Breast epithelium (tissue), 4 donors: ENCODE measurements at regions not wholly inside any gene's neighbourhood (a gene's known extent, or its start where the extent isn't known, plus 50 kb on each side); places are given as distances from the start of the nearest gene placed in this dataset.

Experiments
- DNase-seq, 2 donors: peaks; one replicate each; pipeline ENCODE4 v3.0.0-alpha.2; 2019; ENCODE audit warnings: low spot score in 2 of 2
- H3K27ac ChIP-seq, 2 donors: fragments of 200-600 bp; sonication (generic) in 1 of 2; one replicate each; pipeline ENCODE4 v1.5.1; 2016 to 2019; ENCODE audit warnings: mild to moderate bottlenecking in 1 of 2
- H3K27me3 ChIP-seq, 2 donors: fragments of 200-600 bp; sonication (generic) in 1 of 2; one replicate each; pipeline versions ENCODE4 v1.5.1 to v1.6.0; 2017 to 2019; ENCODE audit warnings: control low read depth in 1 of 2, mild to moderate bottlenecking in 1 of 2
- H3K36me3 ChIP-seq: fragments of 200-600 bp; one replicate; pipeline ENCODE4 v1.5.1; 2019
- H3K4me1 ChIP-seq, 2 donors: fragments of 200-600 bp; sonication (generic); one replicate each; pipeline ENCODE4 v1.5.1; 2016 to 2019; ENCODE audit warnings: control low read depth in 1 of 2
- H3K4me3 ChIP-seq, 3 donors: fragments of 200-600 bp; sonication (generic); 1 replicate in 2 of 3; 2 replicates in 1 of 3; pipeline ENCODE4 v1.5.1; 2016 to 2019; ENCODE audit warnings: mild to moderate bottlenecking in 3 of 3, moderate library complexity in 2 of 3
- H3K9me3 ChIP-seq, 2 donors: fragments of 200-600 bp; sonication (generic) in 1 of 2; one replicate each; pipeline ENCODE4 v1.5.1; 2016 to 2019; ENCODE audit warnings: control low read depth in 1 of 2
- POLR2A ChIP-seq: fragments of 450-650 bp; IDR thresholded peaks from one replicate; pipeline ENCODE4 v1.6.1; 2016; ENCODE audit warnings: antibody characterized with exemption, mild to moderate bottlenecking, moderate library complexity
- POLR2AphosphoS5 ChIP-seq, 3 donors: sonication (generic); formaldehyde crosslinking; IDR thresholded peaks; one replicate each; pipeline ENCODE4 v1.6.1; 2017; ENCODE audit warnings: antibody characterized with exemption in 3 of 3
- intact Hi-C: fragments of 100-400 bp; cut with DNase I; formaldehyde crosslinking; loops from one replicate; pipeline ENCODE4 v1.15.1; 2023; ENCODE audit warnings: low total_unique reads
- TF ChIP-seq, protein P1 (sequence below), 3 donors: fragments of 450-650 bp; IDR thresholded peaks; one replicate each; pipeline ENCODE4 v1.5.1; 2016 to 2017; ENCODE audit warnings: antibody characterized with exemption in 3 of 3, mild to moderate bottlenecking in 3 of 3, moderate library complexity in 3 of 3

GRCh38 chr21:28257276-28257675 lies 735.4 kb downstream of the LTN1 start:
- Histone ChIP-seq H3K27ac (no peak overlapping the region), H3K4me1 (no peaks in the 10 kb centered on the region), H3K9me3 (no peaks in the 10 kb centered on the region), H3K36me3 (no peaks in the 10 kb centered on the region), H3K27me3 (no peaks in the 10 kb centered on the region), H3K4me3 (no peak overlapping the region)
- no peak for TF ChIP-seq POLR2A
- intact Hi-C loops = no loop called here
- no peak for DNase-seq

DNA sequence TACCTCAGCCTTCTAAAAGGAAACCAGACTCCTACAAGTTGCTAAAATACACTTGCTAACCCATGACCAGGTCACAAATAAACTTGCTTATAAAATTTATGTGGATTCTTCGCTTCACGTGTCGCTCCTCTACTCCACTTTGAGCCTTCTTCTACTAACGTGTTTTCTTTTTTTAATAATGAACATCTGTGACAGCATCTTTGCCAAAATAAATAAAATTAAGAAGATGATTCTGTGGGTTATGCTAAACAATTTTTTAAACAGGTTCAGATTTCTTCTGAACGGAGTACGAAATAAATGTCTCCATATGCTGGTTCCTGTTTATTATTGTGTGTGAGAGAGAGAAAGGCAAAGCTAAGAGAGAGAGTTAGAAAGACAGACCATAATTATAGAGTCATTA lies 735.8 kb downstream of the LTN1 start:
- no peak overlapping the region for H3K4me3 ChIP-seq
- H3K27ac ChIP-seq = no peak overlapping the region
- DNase-seq = no peak
- no peaks in the 10 kb centered on the region for H3K4me1 ChIP-seq
- H3K9me3 ChIP-seq = no peaks in the 10 kb centered on the region
- no peak for TF ChIP-seq POLR2A
- TF ChIP-seq, protein P1, sequence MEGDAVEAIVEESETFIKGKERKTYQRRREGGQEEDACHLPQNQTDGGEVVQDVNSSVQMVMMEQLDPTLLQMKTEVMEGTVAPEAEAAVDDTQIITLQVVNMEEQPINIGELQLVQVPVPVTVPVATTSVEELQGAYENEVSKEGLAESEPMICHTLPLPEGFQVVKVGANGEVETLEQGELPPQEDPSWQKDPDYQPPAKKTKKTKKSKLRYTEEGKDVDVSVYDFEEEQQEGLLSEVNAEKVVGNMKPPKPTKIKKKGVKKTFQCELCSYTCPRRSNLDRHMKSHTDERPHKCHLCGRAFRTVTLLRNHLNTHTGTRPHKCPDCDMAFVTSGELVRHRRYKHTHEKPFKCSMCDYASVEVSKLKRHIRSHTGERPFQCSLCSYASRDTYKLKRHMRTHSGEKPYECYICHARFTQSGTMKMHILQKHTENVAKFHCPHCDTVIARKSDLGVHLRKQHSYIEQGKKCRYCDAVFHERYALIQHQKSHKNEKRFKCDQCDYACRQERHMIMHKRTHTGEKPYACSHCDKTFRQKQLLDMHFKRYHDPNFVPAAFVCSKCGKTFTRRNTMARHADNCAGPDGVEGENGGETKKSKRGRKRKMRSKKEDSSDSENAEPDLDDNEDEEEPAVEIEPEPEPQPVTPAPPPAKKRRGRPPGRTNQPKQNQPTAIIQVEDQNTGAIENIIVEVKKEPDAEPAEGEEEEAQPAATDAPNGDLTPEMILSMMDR (IDR thresholded peaks at IDR 0.05) = no peak
- no peak for TF ChIP-seq POLR2AphosphoS5 (IDR thresholded peaks at IDR 0.05)
- no peaks in the 10 kb centered on the region for H3K27me3 ChIP-seq
- no peaks in the 10 kb centered on the region for H3K36me3 ChIP-seq
- intact Hi-C loops = no loop called here

DNA sequence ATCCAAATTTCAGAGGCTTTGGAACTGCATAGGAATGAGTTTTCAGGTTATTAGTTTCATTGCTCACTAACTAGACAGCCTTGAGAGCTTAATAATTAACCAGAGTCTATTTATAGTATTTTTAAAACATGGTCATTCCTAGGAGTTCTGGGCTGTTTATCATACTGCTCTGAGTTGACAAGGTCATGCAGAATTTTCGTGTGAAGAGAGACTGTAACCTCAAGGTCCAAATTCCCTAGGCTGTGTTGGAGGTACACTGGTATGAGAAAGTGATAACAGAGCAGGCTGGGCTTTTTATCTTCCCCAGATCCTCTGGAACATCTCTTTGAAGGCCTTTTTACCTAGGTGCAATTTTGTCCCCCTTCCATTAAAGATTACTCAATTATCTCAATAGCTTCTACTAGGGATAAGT lies 736.3 kb downstream of the LTN1 start:
- H3K36me3 ChIP-seq = no peaks in the 10 kb centered on the region
- H3K27ac ChIP-seq = no peak overlapping the region
- no peak for DNase-seq
- intact Hi-C loops = no loop called here
- no peaks in the 10 kb centered on the region for H3K4me1 ChIP-seq
- no peaks in the 10 kb centered on the region for H3K9me3 ChIP-seq
- no peak for TF ChIP-seq POLR2AphosphoS5 (IDR thresholded peaks at IDR 0.05)
- TF ChIP-seq, protein P1 (IDR thresholded peaks at IDR 0.05) = no peak
- TF ChIP-seq POLR2A = no peak
- no peaks in the 10 kb centered on the region for H3K27me3 ChIP-seq
- H3K4me3 ChIP-seq = no peak overlapping the region

DNA sequence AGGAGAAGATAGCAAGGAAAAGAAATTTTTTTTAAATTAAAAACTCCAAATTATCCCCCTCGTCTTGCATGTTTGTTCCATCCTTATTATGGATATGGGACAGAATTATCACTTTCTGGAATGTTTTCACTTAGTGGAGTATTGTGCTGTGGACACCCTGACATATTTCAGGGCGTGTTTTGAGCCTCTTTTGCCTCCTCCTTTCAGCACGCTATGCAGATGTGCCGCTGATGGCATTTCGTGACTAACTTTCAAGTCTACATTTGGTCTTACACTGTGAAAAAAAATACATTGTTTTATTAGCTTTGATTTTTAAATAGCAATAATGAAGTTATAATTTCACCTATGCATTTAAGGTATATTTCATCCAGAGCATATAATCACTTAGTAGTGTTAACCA lies 738.7 kb downstream of the LTN1 start:
- no peaks in the 10 kb centered on the region for H3K9me3 ChIP-seq
- no peak for TF ChIP-seq POLR2AphosphoS5 (IDR thresholded peaks at IDR 0.05)
- TF ChIP-seq, protein P1 (IDR thresholded peaks at IDR 0.05) = no peak
- no peak for TF ChIP-seq POLR2A
- no peaks in the 10 kb centered on the region for H3K27me3 ChIP-seq
- H3K4me3 ChIP-seq = no peak overlapping the region
- intact Hi-C loops = no loop called here
- no peaks in the 10 kb centered on the region for H3K4me1 ChIP-seq
- H3K36me3 ChIP-seq = no peaks in the 10 kb centered on the region
- no peak overlapping the region for H3K27ac ChIP-seq
- DNase-seq = no peak

DNA sequence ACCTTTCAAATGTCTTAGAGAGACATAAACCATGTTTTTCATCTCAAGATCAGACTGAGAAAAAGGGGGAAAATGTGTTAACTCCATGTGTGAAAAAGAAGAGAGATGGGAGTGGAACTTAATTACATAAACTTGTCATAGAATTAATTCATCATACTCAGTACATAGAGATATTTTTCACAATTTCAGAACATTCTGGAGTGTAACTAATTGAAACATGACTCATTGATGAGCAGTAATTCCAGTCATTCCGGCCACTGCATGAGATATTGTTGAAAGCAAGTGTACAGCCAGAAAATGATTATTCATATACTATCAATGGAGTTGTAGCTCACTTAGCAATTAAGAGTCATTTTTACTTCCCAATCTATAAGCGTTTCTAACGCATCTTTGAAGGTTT lies 739.3 kb downstream of the LTN1 start:
- Histone ChIP-seq H3K36me3 (no peaks in the 10 kb centered on the region), H3K4me1 (no peaks in the 10 kb centered on the region), H3K9me3 (no peaks in the 10 kb centered on the region), H3K27me3 (no peaks in the 10 kb centered on the region), H3K27ac (no peak overlapping the region), H3K4me3 (no peak overlapping the region)
- DNase-seq = no peak
- intact Hi-C loops = no loop called here
- TF ChIP-seq POLR2A = no peak
- TF ChIP-seq, protein P1 (IDR thresholded peaks at IDR 0.05) = no peak
- TF ChIP-seq POLR2AphosphoS5 (IDR thresholded peaks at IDR 0.05) = no peak

DNA sequence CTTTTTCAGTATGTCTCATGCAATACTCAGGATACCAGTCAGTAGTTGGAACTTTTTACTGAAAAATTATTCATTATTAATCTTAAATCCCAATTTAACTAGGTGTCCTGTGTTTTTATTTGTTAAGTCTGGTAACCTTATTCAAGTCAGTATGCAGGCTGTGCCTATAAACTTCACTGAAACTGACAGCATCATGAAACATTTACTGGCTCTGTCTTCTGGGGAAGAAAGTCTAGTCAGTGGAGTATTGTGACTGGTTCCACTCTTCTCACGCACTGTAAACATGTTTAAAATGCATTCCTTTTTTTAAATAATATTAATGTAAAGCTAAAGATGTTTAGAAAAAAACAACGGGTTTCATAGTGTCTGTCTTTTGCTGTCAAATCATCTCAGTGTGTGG lies 739.7 kb downstream of the LTN1 start:
- intact Hi-C loops = no loop called here
- Histone ChIP-seq H3K4me3 (no peak overlapping the region), H3K27ac (no peak overlapping the region), H3K4me1 (no peaks in the 10 kb centered on the region), H3K36me3 (no peaks in the 10 kb centered on the region), H3K9me3 (no peaks in the 10 kb centered on the region), H3K27me3 (no peaks in the 10 kb centered on the region)
- no peak for TF ChIP-seq POLR2A
- TF ChIP-seq, protein P1 (IDR thresholded peaks at IDR 0.05) = no peak
- no peak for TF ChIP-seq POLR2AphosphoS5 (IDR thresholded peaks at IDR 0.05)
- no peak for DNase-seq
